ENCODE measurements at regions not wholly inside any gene's neighbourhood (a gene's known extent, or its start where the extent isn't known, plus 50 kb on each side); places are given as distances from the start of the nearest gene placed in this dataset.

DNA sequence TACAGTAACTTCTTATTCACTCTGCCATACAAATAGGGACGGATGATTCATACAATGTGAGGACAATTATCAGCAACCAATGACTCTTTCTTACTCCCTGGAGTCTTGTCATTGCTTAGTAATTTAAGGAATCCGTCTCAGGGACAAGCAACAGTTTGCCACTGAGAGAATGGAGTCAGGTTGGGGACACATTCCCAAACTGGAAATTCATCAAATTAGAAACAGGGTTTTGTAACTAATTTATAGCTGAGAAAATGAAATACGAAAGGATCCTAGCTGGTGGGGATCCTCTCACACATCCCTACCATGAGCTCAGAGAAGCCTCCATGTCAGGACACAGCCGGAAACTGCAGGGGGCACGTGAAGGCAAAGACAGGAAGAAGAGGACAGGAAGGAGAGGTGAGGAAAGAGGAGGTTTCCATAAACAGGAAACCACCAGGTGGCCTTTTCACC is 50.4 kb upstream of the KDR start:
- DNase-seq, result no peak

GRCh38 chr4:55176497-55176896 is 51.1 kb upstream of the KDR start:
- DNase-seq, result no peak

GRCh38 chr4:55177461-55177860 is 52.1 kb upstream of the KDR start:
- DNase-seq, result no peak

DNA sequence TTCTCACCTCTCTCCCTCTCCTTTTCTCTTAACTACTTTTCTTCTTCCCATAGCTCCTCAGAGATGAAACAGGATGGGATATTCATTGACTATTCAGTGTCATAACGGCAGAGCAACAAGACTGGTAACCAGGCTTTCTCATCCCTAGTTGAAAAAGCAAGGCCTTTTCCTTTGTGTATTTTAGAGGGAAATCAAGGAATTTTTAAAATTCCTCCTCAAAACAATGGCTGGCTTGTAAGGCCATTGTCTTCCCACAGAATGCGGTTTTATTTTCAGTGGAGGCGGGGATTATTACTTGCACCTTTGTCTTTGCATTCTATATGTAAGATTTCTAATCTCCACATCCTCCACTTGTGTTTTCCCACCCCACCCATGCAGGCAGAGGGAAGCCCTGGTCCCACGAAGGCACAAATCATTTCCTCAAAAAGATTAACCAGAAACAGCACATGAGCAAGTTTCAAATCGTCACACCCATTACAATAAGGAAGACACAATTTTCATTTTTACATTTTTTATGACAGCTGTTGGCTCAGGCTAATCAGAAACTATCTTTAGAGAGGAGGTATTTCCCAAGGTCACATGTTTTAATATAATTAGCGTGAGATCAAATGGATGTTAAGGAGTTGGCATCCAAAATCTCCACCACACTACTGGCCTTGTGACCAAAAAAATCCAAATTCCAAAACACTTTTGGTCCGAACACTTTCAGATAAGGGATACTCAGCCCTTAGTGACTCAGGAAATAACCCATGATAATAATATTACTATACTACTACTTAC is 53.0 kb upstream of the KDR start:
- DNase-seq, result no peak

- no peak for DNase-seq
Measured at GRCh38 chr4:55181010-55182005, 55.9 kb upstream of the KDR start.

- DNase-seq, result no peak
Measured at GRCh38 chr4:55183926-55184599, 58.7 kb upstream of the KDR start.

DNA sequence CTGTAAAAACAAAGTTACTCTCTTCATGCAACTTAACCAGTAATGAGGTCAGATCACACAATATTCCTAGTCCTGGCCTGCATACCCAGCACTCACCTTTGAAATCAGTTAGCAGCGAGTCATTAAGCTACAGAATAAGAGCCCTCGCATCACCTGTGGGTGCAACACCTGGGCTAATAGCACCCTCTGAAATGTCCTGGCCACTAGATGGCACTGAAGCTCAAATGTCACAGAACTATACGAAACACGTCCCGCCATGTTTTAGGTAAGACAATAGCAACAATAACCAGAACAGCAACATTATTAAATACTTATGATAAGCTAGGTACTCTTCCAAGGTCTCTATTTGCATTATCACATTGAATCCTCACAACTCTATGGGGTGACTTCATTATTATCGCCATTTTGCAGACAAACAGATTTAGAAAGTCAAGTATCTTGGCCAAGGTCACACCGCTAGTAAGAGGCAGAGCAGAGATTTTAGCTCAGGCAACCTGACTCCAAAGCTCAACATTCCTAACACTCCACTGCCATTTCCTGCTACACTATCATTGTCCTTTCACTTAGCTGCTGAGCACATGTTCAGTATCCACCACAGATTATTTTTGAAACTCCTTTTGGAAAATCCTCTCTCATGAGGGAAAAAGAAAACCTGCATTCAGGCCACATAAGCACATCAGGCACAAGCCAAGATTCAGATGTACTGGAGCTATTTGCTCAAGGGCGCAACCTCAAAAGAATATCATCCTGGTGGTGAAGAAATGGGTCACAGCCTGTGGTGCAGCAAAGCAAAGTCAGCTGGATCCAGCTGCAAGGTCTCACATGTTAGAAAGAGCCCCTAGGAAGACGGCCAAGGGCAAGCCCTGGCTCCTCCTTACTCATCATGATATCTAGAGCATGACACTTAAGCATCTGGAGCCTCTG is 59.5 kb upstream of the KDR start:
- DNase-seq, result no peak

DNA sequence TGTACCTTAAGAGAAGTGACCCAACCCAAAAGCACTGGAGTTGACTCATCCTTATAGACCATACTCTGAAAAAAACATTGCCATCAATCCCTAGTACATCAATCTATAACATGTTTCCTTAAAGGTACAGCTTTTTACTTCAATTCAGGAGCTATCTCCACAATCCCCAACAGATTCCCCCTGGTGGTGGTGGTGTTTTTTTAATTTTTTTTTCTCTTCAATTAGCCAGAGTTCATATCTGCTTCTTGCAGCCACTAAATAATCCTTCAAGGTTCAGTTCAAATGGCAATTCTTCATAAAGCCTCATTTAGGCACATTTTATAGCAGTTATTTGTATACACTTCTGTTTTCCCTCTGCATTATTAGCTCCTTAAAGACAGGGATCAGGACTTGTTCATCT is 60.7 kb upstream of the KDR start:
- no peak for DNase-seq

DNA sequence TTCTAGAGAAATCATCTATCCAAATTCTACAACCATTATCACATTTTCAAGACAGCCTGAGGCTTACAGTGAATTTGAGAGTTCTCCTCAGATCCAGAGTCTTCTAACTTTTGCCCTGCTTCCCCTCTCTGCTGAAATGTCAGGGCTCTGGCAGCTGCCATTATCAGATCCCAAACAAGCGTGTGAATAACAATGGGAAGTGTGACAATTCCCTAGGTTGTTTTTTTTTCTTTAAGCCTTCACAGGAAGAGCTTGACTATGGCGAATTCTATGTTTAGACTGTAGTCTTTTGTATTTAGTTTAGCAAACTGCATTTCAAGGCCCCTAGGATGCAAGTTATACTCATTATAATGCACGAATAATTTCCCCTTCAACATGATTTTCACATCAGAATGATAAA is 61.3 kb upstream of the KDR start:
- DNase-seq, result no peak

- no peak for DNase-seq
Measured at GRCh38 chr4:55214172-55214571, 88.8 kb upstream of the KDR start.

- no peak for DNase-seq
Measured at GRCh38 chr4:55215087-55215486, 89.7 kb upstream of the KDR start.

GRCh38 chr4:55216863-55217635 is 91.7 kb upstream of the KDR start:
- DNase-seq, result peak; percentile 64

GRCh38 chr4:55218041-55218440 is 92.6 kb upstream of the KDR start:
- no peak for DNase-seq

- no peak for DNase-seq
Measured at GRCh38 chr4:55237839-55238238, 108.2 kb upstream of the SRD5A3 start.

DNA sequence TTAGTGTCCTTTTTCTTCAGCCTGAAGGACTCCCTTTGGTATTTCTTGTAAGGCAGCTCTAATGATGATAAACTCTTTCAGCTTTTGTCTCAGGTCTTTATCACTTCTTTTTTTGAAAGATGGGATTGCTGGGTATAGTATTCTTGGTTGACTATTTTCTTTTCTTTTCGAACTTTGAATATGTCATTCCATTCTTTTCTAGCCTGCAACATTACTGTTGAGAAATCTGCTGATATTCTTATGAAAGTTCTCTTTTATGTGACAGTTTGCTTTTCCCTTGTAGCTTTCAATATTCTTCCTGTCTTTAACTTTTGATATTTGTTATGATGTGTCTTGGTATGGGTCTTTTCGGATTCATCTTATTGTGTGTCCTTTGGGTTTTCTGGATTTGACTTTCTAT is 107.6 kb upstream of the SRD5A3 start:
- no peak for DNase-seq

DNA sequence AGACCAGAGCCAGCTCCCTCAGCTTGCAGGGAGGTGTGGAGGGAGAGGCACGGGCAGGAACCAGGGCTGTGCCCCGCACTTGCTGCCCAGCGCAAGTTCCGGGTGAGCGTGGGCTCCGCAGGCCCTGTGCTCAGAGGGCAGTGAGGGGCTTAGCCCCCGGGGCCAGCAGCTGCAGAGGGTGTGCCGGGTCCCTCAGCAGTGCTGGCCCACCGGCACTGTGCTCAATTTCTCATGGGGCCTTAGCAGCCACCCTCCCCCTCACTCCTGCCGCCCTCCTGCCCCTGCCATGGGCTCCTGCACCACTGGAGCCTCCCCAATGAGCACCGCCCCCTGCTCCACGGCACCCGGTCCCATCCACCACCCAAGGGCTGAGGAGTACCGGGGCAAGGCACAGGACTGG is 104.6 kb upstream of the SRD5A3 start:
- no peak for DNase-seq

- no peak for DNase-seq
Measured at GRCh38 chr4:55242506-55242905, 103.5 kb upstream of the SRD5A3 start.

- no peak for DNase-seq
Measured at GRCh38 chr4:55247521-55247920, 98.5 kb upstream of the SRD5A3 start.

DNA sequence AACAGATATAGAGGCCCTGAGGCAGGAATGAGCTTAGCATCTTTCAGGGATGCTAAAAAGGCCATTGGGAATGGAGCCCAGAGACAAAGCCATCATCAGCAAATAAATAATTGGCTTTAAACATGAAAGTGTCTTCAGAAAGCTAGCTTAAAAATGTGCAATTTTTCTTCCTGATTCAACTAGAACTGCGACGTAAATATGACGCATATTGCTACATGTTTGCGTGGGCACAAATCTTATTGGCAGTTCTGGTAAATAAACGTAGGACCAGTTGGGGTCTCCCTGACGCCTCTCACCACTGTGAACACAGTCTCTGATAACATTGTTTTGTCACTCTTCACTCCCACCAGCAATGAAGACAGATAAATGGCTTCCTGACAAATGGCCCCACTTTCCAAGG is 97.3 kb upstream of the SRD5A3 start:
- DNase-seq, result no peak

DNA sequence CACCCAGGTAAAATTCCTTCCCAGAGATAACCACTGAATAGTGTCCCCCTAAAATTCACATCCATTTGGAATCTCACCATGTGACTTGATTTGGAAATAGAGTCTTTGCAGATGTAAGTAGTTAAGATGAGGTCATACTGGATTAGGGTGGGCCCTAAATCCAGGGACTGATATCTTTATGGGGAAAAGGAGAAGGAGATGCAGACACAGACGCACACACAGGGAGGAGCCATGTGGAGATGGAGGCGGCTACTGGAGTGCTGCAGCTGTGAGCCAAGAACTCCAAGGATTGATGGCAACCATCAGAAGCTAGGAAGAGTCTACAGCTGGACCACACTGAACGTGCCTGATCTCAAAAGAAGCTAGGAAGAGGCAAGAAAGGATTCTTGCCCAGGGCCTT is 96.6 kb upstream of the SRD5A3 start:
- no peak for DNase-seq

DNA sequence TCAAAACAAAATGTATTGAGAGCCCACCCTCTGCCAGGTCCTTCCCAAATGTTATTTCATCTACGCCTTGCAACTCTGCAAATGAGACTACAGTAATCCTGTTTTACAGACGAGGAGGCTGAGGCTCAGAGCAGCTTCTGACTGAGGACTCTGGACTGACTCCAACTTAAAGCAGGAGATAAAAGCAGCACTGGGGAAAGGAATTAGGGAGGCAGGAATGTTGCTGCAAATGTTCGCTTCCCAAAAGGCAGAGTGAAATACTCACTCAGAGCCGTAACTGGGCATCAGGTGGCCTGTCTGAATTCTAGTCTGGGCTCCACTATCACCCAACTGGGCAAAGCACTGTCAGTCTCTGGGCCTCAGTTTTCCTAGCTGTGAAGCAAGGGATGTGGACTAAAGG is 94.7 kb upstream of the SRD5A3 start:
- DNase-seq, result no peak

Data from eye (tissue), 1 donor.